GM23338 (cell line): ENCODE measurements at regions not wholly inside any gene's neighbourhood (a gene's known extent, or its start where the extent isn't known, plus 50 kb on each side); places are given as distances from the start of the nearest gene placed in this dataset.

Experiments
- ATAC-seq: fragments of 200-7000 bp; cut with Tn5 transposase; 3 replicates; pipeline ENCODE4 v1.9.1; 2020
- DNase-seq: peaks from one replicate; pipeline ENCODE4 v3.0.0-alpha.2; 2015; ENCODE audit warnings: low spot score
- H2AFZ ChIP-seq: fragments of 200-600 bp; sonication (generic); 2 replicates; pipeline ENCODE4 v1.8.0; 2016; ENCODE audit warnings: antibody characterized with exemption, mild to moderate bottlenecking, moderate library complexity
- H3F3A ChIP-seq: fragments of 200-600 bp; sonication (generic); replicated peaks from 2 replicates; pipeline ENCODE4 v1.8.0; 2017; ENCODE audit warnings: antibody characterized with exemption, mixed run types, low read depth
- H3K27ac ChIP-seq: fragments of 200-600 bp; sonication (generic); 2 replicates; pipeline ENCODE4 v1.6.1; 2016; ENCODE audit warnings: low read depth
- H3K27me3 ChIP-seq: fragments of 200-600 bp; sonication (generic); 2 replicates; pipeline ENCODE4 v1.8.0; 2016; ENCODE audit warnings: mild to moderate bottlenecking, mixed run types, moderate library complexity; ENCODE audit not compliant: insufficient read depth
- H3K36me3 ChIP-seq: fragments of 200-600 bp; sonication (generic); 2 replicates; pipeline ENCODE4 v1.8.0; 2016; ENCODE audit warnings: mild to moderate bottlenecking; ENCODE audit not compliant: insufficient read depth
- H3K4me1 ChIP-seq: fragments of 200-600 bp; sonication (generic); 2 replicates; pipeline ENCODE4 v1.8.0; 2016; ENCODE audit warnings: mild to moderate bottlenecking, moderate library complexity; ENCODE audit not compliant: insufficient read depth
- H3K4me2 ChIP-seq: fragments of 200-600 bp; sonication (generic); 2 replicates; pipeline ENCODE4 v1.7.1; 2017; ENCODE audit warnings: mixed run types
- H3K4me3 ChIP-seq: fragments of 200-600 bp; sonication (generic); 2 replicates; pipeline ENCODE4 v1.6.1; 2016; ENCODE audit warnings: mixed run types
- H3K79me2 ChIP-seq: fragments of 200-600 bp; sonication (generic); replicated peaks from 2 replicates; pipeline ENCODE4 v1.8.0; 2017; ENCODE audit warnings: mild to moderate bottlenecking; ENCODE audit not compliant: insufficient read depth
- H3K9me2 ChIP-seq: fragments of 200-600 bp; sonication (generic); 2 replicates; pipeline ENCODE4 v1.8.0; 2017; ENCODE audit not compliant: insufficient read depth
- H4K20me1 ChIP-seq: fragments of 200-600 bp; sonication (generic); replicated peaks from 2 replicates; pipeline ENCODE4 v1.8.0; 2017; ENCODE audit warnings: mild to moderate bottlenecking; ENCODE audit not compliant: insufficient read depth
- H3K27ac Mint-ChIP-seq: 2 replicates; pipeline ENCODE4 v1.8.0; 2020; ENCODE audit warnings: inconsistent platforms, mild to moderate bottlenecking, moderate library complexity, mixed read lengths
- H3K27me3 Mint-ChIP-seq: 3 replicates; pipeline ENCODE4 v1.8.0; 2022; ENCODE audit warnings: low read depth, mild to moderate bottlenecking, moderate library complexity, mixed read lengths, inconsistent platforms; ENCODE audit not compliant: insufficient read depth, poor library complexity
- H3K36me3 Mint-ChIP-seq: 3 replicates; pipeline ENCODE4 v1.8.0; 2021; ENCODE audit warnings: low read depth, mild to moderate bottlenecking, inconsistent platforms, moderate library complexity, mixed read lengths
- H3K4me1 Mint-ChIP-seq: 3 replicates; pipeline ENCODE4 v1.8.0; 2020; ENCODE audit warnings: mild to moderate bottlenecking, inconsistent platforms, mixed read lengths
- H3K4me3 Mint-ChIP-seq: 3 replicates; pipeline ENCODE4 v1.8.0; 2021; ENCODE audit warnings: moderate library complexity, mild to moderate bottlenecking, inconsistent platforms, mixed read lengths
- H3K9me3 Mint-ChIP-seq: 3 replicates; pipeline ENCODE4 v1.8.0; 2020; ENCODE audit warnings: moderate library complexity, mild to moderate bottlenecking, inconsistent platforms, mixed read lengths
- CREB1 ChIP-seq: fragments of 250-450 bp; sonication (Bioruptor Pico); IDR thresholded peaks from 2 replicates; pipeline ENCODE4 v1.5.0; 2020; ENCODE audit warnings: low read depth, mild to moderate bottlenecking, moderate library complexity
- EZH2 ChIP-seq: fragments of 200-600 bp; sonication (generic); IDR thresholded peaks from one replicate; pipeline ENCODE4 v1.8.0; 2017; ENCODE audit warnings: antibody characterized with exemption, mild to moderate bottlenecking, low read depth; ENCODE audit not compliant: unreplicated experiment
- EZH2phosphoT487 ChIP-seq: fragments of 200-600 bp; sonication (generic); IDR thresholded peaks from one replicate; pipeline ENCODE4 v1.8.1; 2018; ENCODE audit warnings: antibody characterized with exemption; ENCODE audit not compliant: unreplicated experiment
- JUNB ChIP-seq: IDR thresholded peaks from one replicate; pipeline ENCODE4 v1.6.1; 2016; ENCODE audit warnings: antibody characterized with exemption; ENCODE audit not compliant: unreplicated experiment
- NANOG ChIP-seq: IDR thresholded peaks from 2 replicates; pipeline ENCODE4 v1.6.1; 2016; ENCODE audit warnings: antibody characterized with exemption, borderline replicate concordance
- POLR2AphosphoS5 ChIP-seq: IDR thresholded peaks from 2 replicates; pipeline ENCODE4 v1.6.1; 2016; ENCODE audit warnings: antibody characterized with exemption, low read depth
- ZNF114 ChIP-seq: fragments of 250-450 bp; sonication (Bioruptor Pico); IDR thresholded peaks from 2 replicates; pipeline ENCODE4 v1.5.0; 2020; ENCODE audit warnings: mild to moderate bottlenecking, moderate library complexity
- ZNF331 ChIP-seq: fragments of 250-450 bp; sonication (Bioruptor Pico); IDR thresholded peaks from 2 replicates; pipeline ENCODE4 v1.5.0; 2020; ENCODE audit warnings: low read depth, mild to moderate bottlenecking, moderate library complexity
- ZNF462 ChIP-seq: fragments of 250-450 bp; sonication (Bioruptor Pico); IDR thresholded peaks from 2 replicates; pipeline ENCODE4 v1.5.0; 2020; ENCODE audit warnings: mild to moderate bottlenecking, moderate library complexity

GRCh38 chr4:119894650-119895208, 171.9 kb downstream of the MAD2L1 start (continued):
- TF ChIP-seq ZNF462 (CRISPR knock-in tag) = no peak

GRCh38 chr4:119873794-119874325, 192.8 kb downstream of the MAD2L1 start:
- Mint-ChIP-seq H3K36me3 (no peaks in the 10 kb centered on the region), H3K27me3 (no peaks in the 10 kb centered on the region), H3K4me3 (no peak overlapping the region), H3K9me3 (no peaks in the 10 kb centered on the region), H3K27ac (no peak overlapping the region), H3K4me1 (no peaks in the 10 kb centered on the region)
- Histone ChIP-seq H3K4me1 (no peaks in the 10 kb centered on the region; the same call in 1 of the 2 replicates), H3K79me2 (no peaks in the 10 kb centered on the region), H3F3A (no peaks in the 10 kb centered on the region), H3K4me2 (no peak overlapping the region), H3K9me2 (no peaks in the 10 kb centered on the region), H2AFZ (no peak overlapping the region), H3K27ac (no peak overlapping the region), H4K20me1 (no peaks in the 10 kb centered on the region), H3K36me3 (no peaks in the 10 kb centered on the region), H3K27me3 (no peaks in the 10 kb centered on the region), H3K4me3 (no peak overlapping the region)
- ATAC-seq (no peak), DNase-seq (no peak)
- TF ChIP-seq POLR2AphosphoS5 = no peak
- TF ChIP-seq ZNF114 = no peak
- no peak for TF ChIP-seq EZH2
- TF ChIP-seq EZH2phosphoT487 = no peak
- no peak for TF ChIP-seq CREB1 (CRISPR knock-in tag)
- TF ChIP-seq JUNB = no peak
- no peak for TF ChIP-seq NANOG
- no peak for TF ChIP-seq ZNF331 (CRISPR knock-in tag)
- no peak for TF ChIP-seq ZNF462 (CRISPR knock-in tag)
